Stomach (tissue), 4 donors: ENCODE measurements at regions not wholly inside any gene's neighbourhood (a gene's known extent, or its start where the extent isn't known, plus 50 kb on each side); places are given as distances from the start of the nearest gene placed in this dataset.

Experiments used
- EP300 ChIP-seq: sonication (generic); formaldehyde crosslinking; IDR thresholded peaks from one replicate; pipeline ENCODE4 v1.6.1; 2017; ENCODE audit warnings: antibody characterized with exemption
- POLR2A ChIP-seq, 4 donors: fragments of 450-650 bp; IDR thresholded peaks; one replicate each; pipeline ENCODE4 v1.6.1; 2016; ENCODE audit warnings: antibody characterized with exemption in 4 of 4, control low read depth in 2 of 4, mild to moderate bottlenecking in 1 of 4, moderate library complexity in 1 of 4
- POLR2AphosphoS5 ChIP-seq, 3 donors: sonication (generic); formaldehyde crosslinking; IDR thresholded peaks; one replicate each; pipeline ENCODE4 v1.6.1; 2016; ENCODE audit warnings: antibody characterized with exemption in 3 of 3
- TF ChIP-seq, protein P1 (sequence below), 7 experiments: fragments of 450-650 bp in 4 of 7; fragments of 200-600 bp in 3 of 7; sonication (generic) in 3 of 7; IDR thresholded peaks; one replicate each; pipeline ENCODE4 v1.5.1; 2016 to 2019; ENCODE audit warnings: antibody characterized with exemption in 7 of 7, control low read depth in 2 of 7, mild to moderate bottlenecking in 1 of 7

DNA sequence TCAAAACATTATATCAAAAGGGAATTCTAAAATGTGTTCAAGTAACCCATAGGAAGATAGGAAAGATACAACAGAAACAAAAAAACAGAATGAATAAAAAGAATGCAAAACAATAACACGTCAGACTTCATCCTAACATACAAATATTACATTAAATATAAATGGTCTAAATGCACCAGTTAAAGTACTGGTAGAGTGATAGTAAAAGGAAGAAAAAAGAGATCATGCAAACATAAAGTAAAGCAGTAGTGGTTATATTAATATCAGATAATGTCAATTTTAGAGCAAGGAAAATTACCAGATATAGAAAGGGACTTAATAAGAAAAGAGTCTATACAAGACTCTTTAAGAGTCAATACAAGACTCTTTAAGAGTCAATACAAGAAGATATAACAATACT is 755.7 kb downstream of the MCTP2 start:
- TF ChIP-seq POLR2AphosphoS5 (IDR thresholded peaks at IDR 0.05) (no peak), POLR2A (IDR thresholded peaks at IDR 0.05) (no peak), EP300 (no peak)
- TF ChIP-seq, protein P1, sequence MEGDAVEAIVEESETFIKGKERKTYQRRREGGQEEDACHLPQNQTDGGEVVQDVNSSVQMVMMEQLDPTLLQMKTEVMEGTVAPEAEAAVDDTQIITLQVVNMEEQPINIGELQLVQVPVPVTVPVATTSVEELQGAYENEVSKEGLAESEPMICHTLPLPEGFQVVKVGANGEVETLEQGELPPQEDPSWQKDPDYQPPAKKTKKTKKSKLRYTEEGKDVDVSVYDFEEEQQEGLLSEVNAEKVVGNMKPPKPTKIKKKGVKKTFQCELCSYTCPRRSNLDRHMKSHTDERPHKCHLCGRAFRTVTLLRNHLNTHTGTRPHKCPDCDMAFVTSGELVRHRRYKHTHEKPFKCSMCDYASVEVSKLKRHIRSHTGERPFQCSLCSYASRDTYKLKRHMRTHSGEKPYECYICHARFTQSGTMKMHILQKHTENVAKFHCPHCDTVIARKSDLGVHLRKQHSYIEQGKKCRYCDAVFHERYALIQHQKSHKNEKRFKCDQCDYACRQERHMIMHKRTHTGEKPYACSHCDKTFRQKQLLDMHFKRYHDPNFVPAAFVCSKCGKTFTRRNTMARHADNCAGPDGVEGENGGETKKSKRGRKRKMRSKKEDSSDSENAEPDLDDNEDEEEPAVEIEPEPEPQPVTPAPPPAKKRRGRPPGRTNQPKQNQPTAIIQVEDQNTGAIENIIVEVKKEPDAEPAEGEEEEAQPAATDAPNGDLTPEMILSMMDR (IDR thresholded peaks at IDR 0.05) = no peak
